ENCODE measurements at regions not wholly inside any gene's neighbourhood (a gene's known extent, or its start where the extent isn't known, plus 50 kb on each side); places are given as distances from the start of the nearest gene placed in this dataset.

DNA sequence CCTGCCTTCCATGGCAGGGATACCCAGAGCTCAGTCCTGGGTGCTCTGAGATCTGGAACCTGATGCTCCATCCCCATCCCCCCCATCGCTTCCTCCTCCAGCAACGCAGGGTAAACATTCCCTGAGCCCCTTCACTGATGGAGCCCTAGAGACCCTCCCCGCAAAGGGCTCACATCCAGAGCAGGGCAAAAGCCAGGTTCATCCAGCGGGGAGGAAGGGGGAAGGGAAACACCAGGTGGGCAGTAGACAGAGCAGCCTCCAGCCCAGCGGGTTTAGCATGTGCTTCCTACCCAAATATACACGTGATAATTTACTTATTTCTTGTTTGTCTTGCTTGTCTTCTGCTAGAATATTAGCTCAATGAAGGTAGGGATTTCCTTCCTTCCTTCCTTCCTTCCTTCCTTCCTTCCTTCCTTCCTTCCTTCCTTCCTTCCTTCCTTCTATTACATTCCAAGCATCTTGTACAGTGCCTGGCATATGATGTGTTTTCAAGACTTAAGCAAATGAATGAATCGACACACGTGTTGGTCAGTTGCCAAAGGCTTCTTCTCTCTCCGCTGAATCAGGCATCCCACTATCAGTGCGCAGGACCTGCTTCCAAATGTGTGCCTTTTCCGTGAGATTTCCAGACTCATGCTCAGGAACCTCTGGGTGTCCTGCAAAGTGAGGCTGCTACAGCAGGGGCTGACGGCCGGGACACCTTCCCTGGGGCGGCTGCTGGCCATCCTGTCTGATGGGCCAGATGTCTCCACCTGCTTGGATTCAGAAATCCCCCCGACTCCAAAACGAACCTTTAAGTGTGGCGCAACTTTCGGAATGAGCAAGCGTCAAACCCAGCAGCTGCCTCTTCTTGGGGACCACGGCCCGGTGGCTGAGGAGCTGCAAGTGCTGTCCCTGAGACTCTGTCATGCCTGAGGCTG, 955.1 kb downstream of the BRD1 start:
- no peaks in the 10 kb centered on the region for H3K9me3 ChIP-seq (ENCODE audit: insufficient read depth, low read length)
- no peak overlapping the region for H3K9ac ChIP-seq (ENCODE audit: low read length)
- H3K36me3 ChIP-seq (ENCODE audit: low read length): no peaks in the 10 kb centered on the region
- no peak for TF ChIP-seq EZH2phosphoT487 (conservative IDR thresholded peaks at IDR 0.05; ENCODE audit: low read length)
- TF ChIP-seq, protein P1, sequence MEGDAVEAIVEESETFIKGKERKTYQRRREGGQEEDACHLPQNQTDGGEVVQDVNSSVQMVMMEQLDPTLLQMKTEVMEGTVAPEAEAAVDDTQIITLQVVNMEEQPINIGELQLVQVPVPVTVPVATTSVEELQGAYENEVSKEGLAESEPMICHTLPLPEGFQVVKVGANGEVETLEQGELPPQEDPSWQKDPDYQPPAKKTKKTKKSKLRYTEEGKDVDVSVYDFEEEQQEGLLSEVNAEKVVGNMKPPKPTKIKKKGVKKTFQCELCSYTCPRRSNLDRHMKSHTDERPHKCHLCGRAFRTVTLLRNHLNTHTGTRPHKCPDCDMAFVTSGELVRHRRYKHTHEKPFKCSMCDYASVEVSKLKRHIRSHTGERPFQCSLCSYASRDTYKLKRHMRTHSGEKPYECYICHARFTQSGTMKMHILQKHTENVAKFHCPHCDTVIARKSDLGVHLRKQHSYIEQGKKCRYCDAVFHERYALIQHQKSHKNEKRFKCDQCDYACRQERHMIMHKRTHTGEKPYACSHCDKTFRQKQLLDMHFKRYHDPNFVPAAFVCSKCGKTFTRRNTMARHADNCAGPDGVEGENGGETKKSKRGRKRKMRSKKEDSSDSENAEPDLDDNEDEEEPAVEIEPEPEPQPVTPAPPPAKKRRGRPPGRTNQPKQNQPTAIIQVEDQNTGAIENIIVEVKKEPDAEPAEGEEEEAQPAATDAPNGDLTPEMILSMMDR (IDR thresholded peaks at IDR 0.05; ENCODE audit: insufficient read depth, low read length, poor library complexity, severe bottlenecking): no peak
- no peaks in the 10 kb centered on the region for H3K27me3 ChIP-seq (ENCODE audit: low read length)
- no peak overlapping the region for H2AFZ ChIP-seq (ENCODE audit: low read depth, low read length, severe bottlenecking)
- no peaks in the 10 kb centered on the region for H3F3A ChIP-seq (ENCODE audit: insufficient read depth)
- H3K27ac ChIP-seq (ENCODE audit: low read depth, low read length): no peak overlapping the region
- no peaks in the 10 kb centered on the region for H3K79me2 ChIP-seq (ENCODE audit: insufficient read depth, low read length)
- no peak overlapping the region for H3K4me3 ChIP-seq (ENCODE audit: insufficient read depth, low read length, poor library complexity, severe bottlenecking)
- no peaks in the 10 kb centered on the region for H4K20me1 ChIP-seq (ENCODE audit: low read depth, low read length)
- no peaks in the 10 kb centered on the region for H3K9me2 ChIP-seq (replicated peaks; ENCODE audit: insufficient read depth, low read length)
- H3K4me2 ChIP-seq (ENCODE audit: low read depth, low read length, poor library complexity, severe bottlenecking): no peak overlapping the region

DNA sequence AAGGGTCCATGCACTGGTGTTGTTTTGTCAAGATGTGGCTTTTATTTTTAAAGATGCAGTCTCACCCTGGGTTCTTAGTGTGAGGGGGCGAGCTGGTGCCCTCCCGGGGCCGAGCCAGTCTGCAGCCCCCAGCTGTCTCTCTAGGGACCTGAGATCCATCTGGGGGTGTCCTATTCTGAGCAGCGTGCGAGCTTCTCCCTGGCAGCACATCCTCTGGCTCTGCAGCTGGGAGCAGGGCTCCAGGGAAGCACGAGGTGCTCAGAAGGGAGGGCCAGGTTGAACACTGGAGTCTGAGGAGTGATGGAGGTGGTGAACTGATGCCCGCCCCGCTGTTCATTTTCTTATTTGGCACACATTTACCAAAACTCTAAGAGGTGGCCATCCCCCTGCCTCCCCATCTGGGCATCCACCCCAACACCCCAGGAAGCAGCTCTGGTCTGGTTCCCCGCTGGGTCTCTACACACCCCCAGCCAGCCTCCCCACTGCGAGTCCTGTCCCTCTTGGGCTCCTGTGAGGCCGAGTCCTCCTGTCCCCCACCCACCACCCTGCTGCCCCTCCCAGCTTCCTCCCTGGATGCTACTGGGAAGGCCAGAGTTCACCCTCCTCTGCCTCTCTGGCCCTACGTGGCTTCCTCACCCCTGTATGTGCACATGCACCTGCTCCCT, 956.4 kb downstream of the BRD1 start:
- H3K36me3 ChIP-seq (ENCODE audit: low read length): no peaks in the 10 kb centered on the region

DNA sequence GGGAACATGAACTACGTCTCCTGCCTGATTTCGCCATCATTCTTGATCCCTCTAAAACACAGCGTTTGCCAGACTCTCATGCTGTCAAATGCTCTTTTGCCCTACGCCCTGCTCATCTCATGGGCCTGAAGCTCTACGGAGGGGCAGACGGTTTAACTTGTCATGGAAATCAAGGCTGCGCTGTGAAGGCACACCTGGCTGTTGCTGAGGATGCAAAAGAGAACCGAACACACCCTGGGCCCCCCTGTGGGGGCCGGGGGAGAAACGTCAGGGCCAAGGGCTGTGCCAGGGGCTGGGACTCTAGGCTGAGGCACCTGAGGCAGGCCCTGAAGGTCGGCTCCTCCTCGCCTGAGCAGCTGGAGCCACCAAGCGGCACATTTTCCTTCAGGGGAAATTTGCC, 957.2 kb downstream of the BRD1 start:
- Histone ChIP-seq H3K27me3 (ENCODE audit: low read length) (no peaks in the 10 kb centered on the region), H3K4me3 (ENCODE audit: insufficient read depth, low read length, poor library complexity, severe bottlenecking) (no peak overlapping the region), H2AFZ (ENCODE audit: low read depth, low read length, severe bottlenecking) (no peak overlapping the region), H3K79me2 (ENCODE audit: insufficient read depth, low read length) (no peaks in the 10 kb centered on the region), H3K36me3 (ENCODE audit: low read length) (no peaks in the 10 kb centered on the region), H3K27ac (ENCODE audit: low read depth, low read length) (no peak overlapping the region), H4K20me1 (ENCODE audit: low read depth, low read length) (no peaks in the 10 kb centered on the region), H3K4me2 (ENCODE audit: low read depth, low read length, poor library complexity, severe bottlenecking) (no peak overlapping the region), H3K9me3 (ENCODE audit: insufficient read depth, low read length) (no peaks in the 10 kb centered on the region), H3K9me2 (replicated peaks; ENCODE audit: insufficient read depth, low read length) (no peaks in the 10 kb centered on the region), H3K9ac (ENCODE audit: low read length) (no peak overlapping the region), H3F3A (ENCODE audit: insufficient read depth) (no peaks in the 10 kb centered on the region)
- TF ChIP-seq, protein P1 (IDR thresholded peaks at IDR 0.05; ENCODE audit: insufficient read depth, low read length, poor library complexity, severe bottlenecking): no peak
- TF ChIP-seq EZH2phosphoT487 (conservative IDR thresholded peaks at IDR 0.05; ENCODE audit: low read length): no peak

More for the DNA sequence above, 956.4 kb downstream of the BRD1 start:
- no peaks in the 10 kb centered on the region for H3F3A ChIP-seq (ENCODE audit: insufficient read depth)
- H3K27ac ChIP-seq (ENCODE audit: low read depth, low read length): no peak overlapping the region
- H3K9ac ChIP-seq (ENCODE audit: low read length): no peak overlapping the region
- no peak overlapping the region for H3K4me3 ChIP-seq (ENCODE audit: insufficient read depth, low read length, poor library complexity, severe bottlenecking)
- no peaks in the 10 kb centered on the region for H4K20me1 ChIP-seq (ENCODE audit: low read depth, low read length)
- TF ChIP-seq, protein P1 (IDR thresholded peaks at IDR 0.05; ENCODE audit: insufficient read depth, low read length, poor library complexity, severe bottlenecking): no peak
- TF ChIP-seq EZH2phosphoT487 (conservative IDR thresholded peaks at IDR 0.05; ENCODE audit: low read length): no peak
- H3K79me2 ChIP-seq (ENCODE audit: insufficient read depth, low read length): no peaks in the 10 kb centered on the region
- H3K9me2 ChIP-seq (replicated peaks; ENCODE audit: insufficient read depth, low read length): no peaks in the 10 kb centered on the region
- H2AFZ ChIP-seq (ENCODE audit: low read depth, low read length, severe bottlenecking): no peak overlapping the region
- H3K27me3 ChIP-seq (ENCODE audit: low read length): no peaks in the 10 kb centered on the region
- no peak overlapping the region for H3K4me2 ChIP-seq (ENCODE audit: low read depth, low read length, poor library complexity, severe bottlenecking)
- H3K9me3 ChIP-seq (ENCODE audit: insufficient read depth, low read length): no peaks in the 10 kb centered on the region
